B cell (primary cell): ENCODE measurements at regions not wholly inside any gene's neighbourhood (a gene's known extent, or its start where the extent isn't known, plus 50 kb on each side); places are given as distances from the start of the nearest gene placed in this dataset.

Experiments
- CTCF ChIP-seq: fragments of 200-600 bp; IDR thresholded peaks from one replicate; pipeline ENCODE4 v1.8.0; 2022; ENCODE audit warnings: antibody characterized with exemption, mild to moderate bottlenecking
- EZH2 ChIP-seq: IDR thresholded peaks from 2 replicates; pipeline ENCODE4 v1.6.1; 2012; ENCODE audit warnings: borderline replicate concordance, low read depth, mild to moderate bottlenecking, moderate library complexity, low read length; ENCODE audit not compliant: insufficient read depth, poor library complexity, severe bottlenecking

GRCh38 chr2:163997466-163997865 is 261.7 kb upstream of the FIGN start:
- TF ChIP-seq CTCF: no peak
- TF ChIP-seq EZH2: no peak
